ENCODE measurements at regions not wholly inside any gene's neighbourhood (a gene's known extent, or its start where the extent isn't known, plus 50 kb on each side); places are given as distances from the start of the nearest gene placed in this dataset.

DNA sequence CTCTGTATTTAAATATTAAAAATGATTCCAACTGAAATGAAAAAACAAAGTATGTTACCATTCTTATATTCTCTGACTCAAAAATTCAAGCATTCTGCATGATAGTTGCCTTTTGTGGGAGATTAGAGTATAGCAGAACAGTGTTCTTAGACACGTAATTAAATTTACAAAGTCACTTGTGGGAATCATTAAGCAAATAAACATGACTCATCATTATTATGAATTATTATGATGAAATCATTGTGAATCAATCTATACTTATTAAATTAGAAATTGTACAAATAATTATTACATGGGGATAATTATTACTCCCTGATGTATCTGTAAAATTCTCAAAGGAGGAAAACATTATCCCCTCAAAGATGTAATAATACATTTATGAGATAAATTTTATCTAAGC, 358.9 kb upstream of the FSTL5 start:
- H3K36me3 ChIP-seq (ENCODE audit: control insufficient read depth in 1 of 2, insufficient read depth in 2 of 2, low read length in 2 of 2): no peaks in the 10 kb centered on the region
- no peaks in the 10 kb centered on the region for H3K9me3 ChIP-seq (ENCODE audit: control insufficient read depth in 1 of 2, low read length in 2 of 2)
- no peak overlapping the region for H3K27ac ChIP-seq (ENCODE audit: low read depth, low read length)
- H3K27me3 ChIP-seq (ENCODE audit: control insufficient read depth in 1 of 2, insufficient read depth in 2 of 2, low read length in 2 of 2): no peaks in the 10 kb centered on the region
- no peak overlapping the region for H3K4me3 ChIP-seq (ENCODE audit: low read depth in 1 of 2, low read length in 2 of 2)
- H3K4me1 ChIP-seq (ENCODE audit: control insufficient read depth in 1 of 2, insufficient read depth in 2 of 2, low read length in 2 of 2): no peaks in the 10 kb centered on the region
- H3K9ac ChIP-seq (ENCODE audit: low read depth in 1 of 2, low read length in 2 of 2): no peak overlapping the region

DNA sequence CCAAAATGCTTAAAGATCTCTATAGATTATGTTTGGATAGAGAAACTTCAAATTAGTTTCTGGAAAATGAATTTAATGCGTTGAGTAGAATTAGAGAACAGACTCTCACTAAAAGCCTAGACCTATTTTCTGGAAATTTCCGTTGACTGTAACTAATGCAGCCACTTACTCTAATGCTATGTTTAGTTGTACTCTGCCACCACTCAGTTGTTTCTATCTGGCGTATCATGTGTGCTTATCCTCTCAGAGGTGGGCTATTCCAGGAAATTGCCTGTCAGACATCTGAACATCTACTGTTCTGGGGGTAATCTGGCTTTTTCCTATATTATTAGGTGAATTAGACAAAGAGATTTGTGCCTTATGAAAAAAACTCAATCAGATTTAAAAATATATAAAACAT, 347.1 kb upstream of the FSTL5 start:
- Histone ChIP-seq H3K27me3 (ENCODE audit: control insufficient read depth in 1 of 2, insufficient read depth in 2 of 2, low read length in 2 of 2) (no peaks in the 10 kb centered on the region), H3K4me3 (ENCODE audit: low read depth in 1 of 2, low read length in 2 of 2) (no peak overlapping the region), H3K9ac (ENCODE audit: low read depth in 1 of 2, low read length in 2 of 2) (no peak overlapping the region), H3K9me3 (ENCODE audit: control insufficient read depth in 1 of 2, low read length in 2 of 2) (no peaks in the 10 kb centered on the region), H3K4me1 (ENCODE audit: control insufficient read depth in 1 of 2, insufficient read depth in 2 of 2, low read length in 2 of 2) (no peaks in the 10 kb centered on the region), H3K27ac (ENCODE audit: low read depth, low read length) (no peak overlapping the region), H3K36me3 (ENCODE audit: control insufficient read depth in 1 of 2, insufficient read depth in 2 of 2, low read length in 2 of 2) (no peaks in the 10 kb centered on the region)

DNA sequence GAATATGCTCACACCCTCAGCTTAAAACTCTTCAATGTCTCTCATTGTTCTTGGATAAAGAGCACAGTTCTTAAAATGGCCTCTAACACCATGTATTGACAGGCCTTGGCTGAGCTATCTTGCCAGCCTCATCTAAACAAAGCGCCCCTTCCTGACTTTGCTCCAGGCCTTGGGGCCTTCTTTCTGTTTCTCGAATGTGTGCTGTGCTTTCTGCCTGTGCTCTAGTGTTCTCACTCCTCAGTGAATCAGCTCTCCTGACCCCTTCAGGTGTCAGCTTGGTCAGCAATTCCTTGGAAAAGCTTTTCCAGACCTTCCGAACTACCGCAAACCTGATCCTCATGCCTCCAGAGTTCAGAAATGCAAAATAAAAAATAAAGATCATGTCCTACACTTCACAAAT, 346.3 kb upstream of the FSTL5 start:
- Histone ChIP-seq H3K9ac (ENCODE audit: low read depth in 1 of 2, low read length in 2 of 2) (no peak overlapping the region), H3K27ac (ENCODE audit: low read depth, low read length) (no peak overlapping the region), H3K9me3 (ENCODE audit: control insufficient read depth in 1 of 2, low read length in 2 of 2) (no peaks in the 10 kb centered on the region), H3K27me3 (ENCODE audit: control insufficient read depth in 1 of 2, insufficient read depth in 2 of 2, low read length in 2 of 2) (no peaks in the 10 kb centered on the region), H3K4me3 (ENCODE audit: low read depth in 1 of 2, low read length in 2 of 2) (no peak overlapping the region), H3K36me3 (ENCODE audit: control insufficient read depth in 1 of 2, insufficient read depth in 2 of 2, low read length in 2 of 2) (no peaks in the 10 kb centered on the region), H3K4me1 (ENCODE audit: control insufficient read depth in 1 of 2, insufficient read depth in 2 of 2, low read length in 2 of 2) (no peaks in the 10 kb centered on the region)

DNA sequence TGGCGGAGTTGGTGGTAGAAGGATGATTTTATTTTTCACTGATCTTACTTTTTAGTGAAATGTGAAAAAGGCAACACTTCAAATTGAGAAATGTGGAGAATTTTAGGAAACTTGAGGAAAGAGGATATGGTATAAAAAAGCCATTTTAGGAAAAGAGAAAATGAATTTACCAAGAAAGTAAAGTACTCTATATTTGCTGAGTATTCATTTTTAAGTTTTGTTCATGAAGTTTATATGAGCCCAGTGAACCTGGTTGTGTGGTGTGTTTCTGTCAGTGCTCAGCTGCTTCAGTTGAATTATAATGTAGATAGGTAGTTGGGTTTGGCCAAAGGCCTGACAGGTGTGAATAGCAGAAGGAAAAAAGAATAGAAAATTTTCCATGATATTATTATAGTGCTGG, 345.5 kb upstream of the FSTL5 start:
- Histone ChIP-seq H3K4me1 (ENCODE audit: control insufficient read depth in 1 of 2, insufficient read depth in 2 of 2, low read length in 2 of 2) (no peaks in the 10 kb centered on the region), H3K27me3 (ENCODE audit: control insufficient read depth in 1 of 2, insufficient read depth in 2 of 2, low read length in 2 of 2) (no peaks in the 10 kb centered on the region), H3K36me3 (ENCODE audit: control insufficient read depth in 1 of 2, insufficient read depth in 2 of 2, low read length in 2 of 2) (no peaks in the 10 kb centered on the region), H3K4me3 (ENCODE audit: low read depth in 1 of 2, low read length in 2 of 2) (no peak overlapping the region), H3K27ac (ENCODE audit: low read depth, low read length) (no peak overlapping the region), H3K9ac (ENCODE audit: low read depth in 1 of 2, low read length in 2 of 2) (no peak overlapping the region), H3K9me3 (ENCODE audit: control insufficient read depth in 1 of 2, low read length in 2 of 2) (no peaks in the 10 kb centered on the region)

DNA sequence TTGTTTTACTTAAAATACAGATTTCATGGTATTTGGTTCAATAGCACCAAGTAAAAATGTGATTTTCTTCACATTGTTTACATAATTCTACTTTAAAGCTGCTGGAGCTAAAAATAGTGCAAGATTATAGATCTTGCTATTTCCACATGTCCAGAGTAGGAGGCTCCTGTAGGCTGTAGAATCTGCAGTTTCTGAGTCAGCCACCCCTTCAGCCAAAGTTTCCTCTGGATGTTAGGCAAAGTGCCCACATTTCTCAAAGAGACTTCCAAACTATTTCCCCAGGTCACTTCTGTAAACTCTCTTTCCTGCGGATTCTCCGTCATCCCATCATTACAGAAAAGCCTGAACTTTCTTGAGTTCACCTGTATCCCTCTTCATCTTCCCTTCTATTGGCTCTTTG, 342.5 kb upstream of the FSTL5 start:
- Histone ChIP-seq H3K4me3 (ENCODE audit: low read depth in 1 of 2, low read length in 2 of 2) (no peak overlapping the region), H3K27ac (ENCODE audit: low read depth, low read length) (no peak overlapping the region), H3K4me1 (ENCODE audit: control insufficient read depth in 1 of 2, insufficient read depth in 2 of 2, low read length in 2 of 2) (no peaks in the 10 kb centered on the region), H3K9me3 (ENCODE audit: control insufficient read depth in 1 of 2, low read length in 2 of 2) (no peaks in the 10 kb centered on the region), H3K9ac (ENCODE audit: low read depth in 1 of 2, low read length in 2 of 2) (no peak overlapping the region), H3K27me3 (ENCODE audit: control insufficient read depth in 1 of 2, insufficient read depth in 2 of 2, low read length in 2 of 2) (no peaks in the 10 kb centered on the region), H3K36me3 (ENCODE audit: control insufficient read depth in 1 of 2, insufficient read depth in 2 of 2, low read length in 2 of 2) (no peaks in the 10 kb centered on the region)

DNA sequence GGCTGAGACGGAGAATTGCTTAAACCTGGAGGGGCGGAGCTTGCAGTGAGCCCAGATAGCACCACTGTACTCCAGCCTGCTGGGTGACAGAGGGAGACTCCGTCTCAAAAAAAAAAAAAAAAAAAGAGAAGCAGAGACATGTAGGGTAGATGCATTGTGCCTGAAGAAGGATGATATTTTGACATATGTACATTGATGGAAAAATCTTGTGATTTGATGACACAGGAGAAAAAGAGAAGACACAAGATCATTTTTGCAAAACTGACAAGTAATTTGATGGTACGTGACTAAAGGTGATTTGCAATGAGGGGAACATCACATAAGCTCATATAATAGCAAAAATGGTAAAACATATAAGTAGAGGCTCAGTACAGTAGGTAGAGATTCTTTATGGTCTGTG, 340.1 kb upstream of the FSTL5 start:
- H3K4me3 ChIP-seq (ENCODE audit: low read depth in 1 of 2, low read length in 2 of 2): no peak overlapping the region
- H3K9me3 ChIP-seq (ENCODE audit: control insufficient read depth in 1 of 2, low read length in 2 of 2): no peaks in the 10 kb centered on the region
- H3K27me3 ChIP-seq (ENCODE audit: control insufficient read depth in 1 of 2, insufficient read depth in 2 of 2, low read length in 2 of 2): no peaks in the 10 kb centered on the region
- H3K9ac ChIP-seq (ENCODE audit: low read depth in 1 of 2, low read length in 2 of 2): no peak overlapping the region
- H3K36me3 ChIP-seq (ENCODE audit: control insufficient read depth in 1 of 2, insufficient read depth in 2 of 2, low read length in 2 of 2): no peaks in the 10 kb centered on the region
- no peak overlapping the region for H3K27ac ChIP-seq (ENCODE audit: low read depth, low read length)
- H3K4me1 ChIP-seq (ENCODE audit: control insufficient read depth in 1 of 2, insufficient read depth in 2 of 2, low read length in 2 of 2): no peaks in the 10 kb centered on the region

DNA sequence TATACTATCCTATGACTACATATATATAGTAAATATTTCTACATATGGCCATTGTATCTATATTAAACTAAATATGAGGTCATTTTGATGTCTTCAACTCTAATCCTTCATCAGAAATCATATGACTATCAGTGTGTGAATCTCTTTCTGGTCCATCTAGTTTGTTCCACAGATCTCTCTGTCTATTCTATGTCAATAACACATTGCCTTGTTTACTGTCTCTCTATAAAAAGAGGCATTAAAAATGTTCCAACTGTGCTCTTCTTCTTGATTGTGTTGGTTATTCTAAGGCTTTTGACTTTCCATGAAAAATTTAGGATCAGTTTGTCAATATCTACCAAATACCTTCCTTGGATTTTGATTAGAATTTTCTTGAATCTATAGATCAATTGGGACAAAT, 338.3 kb upstream of the FSTL5 start:
- Histone ChIP-seq H3K9me3 (ENCODE audit: control insufficient read depth in 1 of 2, low read length in 2 of 2) (no peaks in the 10 kb centered on the region), H3K27me3 (ENCODE audit: control insufficient read depth in 1 of 2, insufficient read depth in 2 of 2, low read length in 2 of 2) (no peaks in the 10 kb centered on the region), H3K27ac (ENCODE audit: low read depth, low read length) (no peak overlapping the region), H3K4me1 (ENCODE audit: control insufficient read depth in 1 of 2, insufficient read depth in 2 of 2, low read length in 2 of 2) (no peaks in the 10 kb centered on the region), H3K4me3 (ENCODE audit: low read depth in 1 of 2, low read length in 2 of 2) (no peak overlapping the region), H3K9ac (ENCODE audit: low read depth in 1 of 2, low read length in 2 of 2) (no peak overlapping the region), H3K36me3 (ENCODE audit: control insufficient read depth in 1 of 2, insufficient read depth in 2 of 2, low read length in 2 of 2) (no peaks in the 10 kb centered on the region)

DNA sequence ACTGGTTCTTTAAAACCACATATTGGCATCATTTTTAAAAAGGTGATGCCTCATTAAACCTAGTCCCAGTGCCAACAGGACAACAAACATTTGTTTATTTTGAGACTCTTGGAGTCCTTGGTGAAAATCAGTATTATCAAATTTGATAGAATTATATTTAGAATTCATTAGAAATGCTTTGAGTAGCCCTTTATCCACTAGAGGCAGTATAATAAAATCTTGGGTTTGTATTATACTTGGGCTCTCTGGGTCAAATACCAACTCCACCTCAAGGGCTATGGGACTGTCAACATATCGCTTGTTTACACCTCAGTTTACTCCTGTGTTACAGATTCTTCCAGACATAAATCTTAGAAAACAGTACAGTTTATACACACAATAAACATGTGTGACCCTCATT, 335.7 kb upstream of the FSTL5 start:
- H3K9me3 ChIP-seq (ENCODE audit: control insufficient read depth in 1 of 2, low read length in 2 of 2): no peaks in the 10 kb centered on the region
- H3K27ac ChIP-seq (ENCODE audit: low read depth, low read length): no peak overlapping the region
- no peaks in the 10 kb centered on the region for H3K27me3 ChIP-seq (ENCODE audit: control insufficient read depth in 1 of 2, insufficient read depth in 2 of 2, low read length in 2 of 2)
- H3K36me3 ChIP-seq (ENCODE audit: control insufficient read depth in 1 of 2, insufficient read depth in 2 of 2, low read length in 2 of 2): no peaks in the 10 kb centered on the region
- H3K9ac ChIP-seq (ENCODE audit: low read depth in 1 of 2, low read length in 2 of 2): no peak overlapping the region
- H3K4me3 ChIP-seq (ENCODE audit: low read depth in 1 of 2, low read length in 2 of 2): no peak overlapping the region
- H3K4me1 ChIP-seq (ENCODE audit: control insufficient read depth in 1 of 2, insufficient read depth in 2 of 2, low read length in 2 of 2): no peaks in the 10 kb centered on the region

DNA sequence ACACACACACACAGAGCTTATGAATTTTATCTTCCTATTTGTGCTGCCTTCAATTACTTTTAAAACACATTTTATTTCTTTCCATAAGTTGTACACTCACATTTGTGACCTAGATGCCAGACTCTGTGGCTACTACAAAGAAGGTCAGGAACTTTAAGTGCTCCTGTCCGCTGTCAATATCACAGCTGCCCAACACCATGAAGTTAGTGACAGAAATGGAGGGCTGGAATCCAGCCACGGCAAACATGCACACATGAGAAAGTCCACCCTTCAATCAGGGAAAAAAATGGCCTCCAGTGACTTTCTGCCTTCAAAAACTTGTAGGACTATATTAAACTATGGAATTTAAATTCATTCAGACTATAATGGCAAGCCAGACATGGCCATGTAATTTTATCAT, 334.4 kb upstream of the FSTL5 start:
- Histone ChIP-seq H3K27ac (ENCODE audit: low read depth, low read length) (no peak overlapping the region), H3K9me3 (ENCODE audit: control insufficient read depth in 1 of 2, low read length in 2 of 2) (no peaks in the 10 kb centered on the region), H3K27me3 (ENCODE audit: control insufficient read depth in 1 of 2, insufficient read depth in 2 of 2, low read length in 2 of 2) (no peaks in the 10 kb centered on the region), H3K36me3 (ENCODE audit: control insufficient read depth in 1 of 2, insufficient read depth in 2 of 2, low read length in 2 of 2) (no peaks in the 10 kb centered on the region), H3K4me3 (ENCODE audit: low read depth in 1 of 2, low read length in 2 of 2) (no peak overlapping the region), H3K4me1 (ENCODE audit: control insufficient read depth in 1 of 2, insufficient read depth in 2 of 2, low read length in 2 of 2) (no peaks in the 10 kb centered on the region), H3K9ac (ENCODE audit: low read depth in 1 of 2, low read length in 2 of 2) (no peak overlapping the region)

DNA sequence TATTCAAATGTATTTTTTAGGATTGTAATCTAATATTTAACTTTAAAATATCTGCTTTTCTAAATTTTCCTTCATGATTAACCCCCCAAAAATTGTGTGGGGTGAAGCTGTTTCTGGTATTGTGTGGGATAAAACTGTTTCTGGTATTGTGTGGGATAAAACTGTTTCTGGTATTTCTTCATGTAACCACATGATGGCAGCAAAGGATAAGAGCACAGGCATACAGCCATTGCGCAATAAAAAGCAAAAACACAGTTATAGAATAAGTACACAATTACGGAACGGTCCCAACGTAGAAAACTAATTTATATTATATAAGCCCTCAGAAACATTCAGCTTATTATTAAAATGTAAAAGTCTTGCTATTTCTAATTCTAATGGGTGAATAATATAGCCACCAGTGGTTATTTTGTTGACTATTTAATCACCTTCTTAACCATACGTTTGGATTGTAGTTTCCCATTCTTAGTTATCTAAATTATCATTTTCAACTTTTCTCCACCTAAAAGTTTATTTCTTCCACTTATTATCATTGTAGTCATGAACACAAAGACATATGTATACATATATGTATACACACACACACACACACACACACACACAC, 333.9 kb upstream of the FSTL5 start:
- no peak overlapping the region for H3K9ac ChIP-seq (ENCODE audit: low read depth in 1 of 2, low read length in 2 of 2)
- H3K4me1 ChIP-seq (ENCODE audit: control insufficient read depth in 1 of 2, insufficient read depth in 2 of 2, low read length in 2 of 2): no peaks in the 10 kb centered on the region
- no peaks in the 10 kb centered on the region for H3K27me3 ChIP-seq (ENCODE audit: control insufficient read depth in 1 of 2, insufficient read depth in 2 of 2, low read length in 2 of 2)
- H3K27ac ChIP-seq (ENCODE audit: low read depth, low read length): no peak overlapping the region
- no peak overlapping the region for H3K4me3 ChIP-seq (ENCODE audit: low read depth in 1 of 2, low read length in 2 of 2)
- H3K36me3 ChIP-seq (ENCODE audit: control insufficient read depth in 1 of 2, insufficient read depth in 2 of 2, low read length in 2 of 2): no peaks in the 10 kb centered on the region
- H3K9me3 ChIP-seq (ENCODE audit: control insufficient read depth in 1 of 2, low read length in 2 of 2): no peaks in the 10 kb centered on the region

DNA sequence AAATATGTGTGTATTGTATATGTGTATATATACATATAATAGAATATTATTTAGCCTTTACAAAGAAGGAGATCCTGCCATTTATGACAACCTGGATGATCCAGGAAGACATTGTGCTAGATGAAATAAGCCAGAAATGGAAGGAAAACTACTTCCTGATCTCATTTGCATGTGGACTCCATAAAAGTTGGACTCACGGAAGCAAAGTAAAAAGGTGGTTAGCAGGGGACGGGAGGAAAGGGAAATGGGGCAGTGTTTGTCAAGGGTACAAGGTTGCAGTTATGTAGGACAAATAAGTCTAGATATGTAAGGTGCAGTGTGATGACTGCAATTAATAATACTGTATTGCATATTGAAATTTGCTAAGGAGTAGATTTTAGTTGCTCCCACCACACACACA, 331.1 kb upstream of the FSTL5 start:
- H3K27ac ChIP-seq (ENCODE audit: low read depth, low read length): no peak overlapping the region
- H3K9ac ChIP-seq (ENCODE audit: low read depth in 1 of 2, low read length in 2 of 2): no peak overlapping the region
- no peaks in the 10 kb centered on the region for H3K9me3 ChIP-seq (ENCODE audit: control insufficient read depth in 1 of 2, low read length in 2 of 2)
- no peaks in the 10 kb centered on the region for H3K27me3 ChIP-seq (ENCODE audit: control insufficient read depth in 1 of 2, insufficient read depth in 2 of 2, low read length in 2 of 2)
- no peaks in the 10 kb centered on the region for H3K36me3 ChIP-seq (ENCODE audit: control insufficient read depth in 1 of 2, insufficient read depth in 2 of 2, low read length in 2 of 2)
- no peaks in the 10 kb centered on the region for H3K4me1 ChIP-seq (ENCODE audit: control insufficient read depth in 1 of 2, insufficient read depth in 2 of 2, low read length in 2 of 2)
- no peak overlapping the region for H3K4me3 ChIP-seq (ENCODE audit: low read depth in 1 of 2, low read length in 2 of 2)
